Fibroblast of pulmonary artery (primary cell): ENCODE measurements at regions not wholly inside any gene's neighbourhood (a gene's known extent, or its start where the extent isn't known, plus 50 kb on each side); places are given as distances from the start of the nearest gene placed in this dataset.
"Not testable (repeated sequence)": the region's sequence is repeated elsewhere in the genome, so short reads cannot be mapped to it uniquely, and the experiment has no call there.

Experiments
- DNase-seq: peaks from one replicate; pipeline ENCODE4 v3.0.0-alpha.2; 2010; ENCODE audit warnings: low read depth
- H3K4me3 ChIP-seq: replicated peaks from 2 replicates; pipeline ENCODE4 v1.5.1; 2011; ENCODE audit warnings: low read depth, mild to moderate bottlenecking, control low read depth, low read length, moderate library complexity
- TF ChIP-seq, protein P1 (sequence below): IDR thresholded peaks from 2 replicates; pipeline ENCODE4 v1.5.1; 2011; ENCODE audit warnings: mild to moderate bottlenecking, control low read depth, low read length, inconsistent platforms; ENCODE audit errors: missing control alignments

DNA sequence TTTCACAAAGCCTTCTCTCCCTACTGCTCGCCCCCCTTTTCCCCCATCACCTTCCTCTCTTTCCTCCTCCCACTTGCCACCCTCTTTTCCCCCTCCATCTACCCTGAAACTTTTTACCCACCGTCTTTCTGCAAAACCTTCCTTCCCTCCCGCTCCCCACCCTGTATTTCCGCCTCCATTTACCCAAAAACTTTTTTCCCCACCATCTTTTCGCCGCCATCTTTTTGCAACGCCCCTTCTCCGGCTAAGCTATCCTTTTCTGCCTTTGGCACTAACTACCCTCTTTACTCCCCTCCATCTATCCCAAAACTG lies 205.2 kb upstream of the WSB1 start:
- TF ChIP-seq, protein P1, sequence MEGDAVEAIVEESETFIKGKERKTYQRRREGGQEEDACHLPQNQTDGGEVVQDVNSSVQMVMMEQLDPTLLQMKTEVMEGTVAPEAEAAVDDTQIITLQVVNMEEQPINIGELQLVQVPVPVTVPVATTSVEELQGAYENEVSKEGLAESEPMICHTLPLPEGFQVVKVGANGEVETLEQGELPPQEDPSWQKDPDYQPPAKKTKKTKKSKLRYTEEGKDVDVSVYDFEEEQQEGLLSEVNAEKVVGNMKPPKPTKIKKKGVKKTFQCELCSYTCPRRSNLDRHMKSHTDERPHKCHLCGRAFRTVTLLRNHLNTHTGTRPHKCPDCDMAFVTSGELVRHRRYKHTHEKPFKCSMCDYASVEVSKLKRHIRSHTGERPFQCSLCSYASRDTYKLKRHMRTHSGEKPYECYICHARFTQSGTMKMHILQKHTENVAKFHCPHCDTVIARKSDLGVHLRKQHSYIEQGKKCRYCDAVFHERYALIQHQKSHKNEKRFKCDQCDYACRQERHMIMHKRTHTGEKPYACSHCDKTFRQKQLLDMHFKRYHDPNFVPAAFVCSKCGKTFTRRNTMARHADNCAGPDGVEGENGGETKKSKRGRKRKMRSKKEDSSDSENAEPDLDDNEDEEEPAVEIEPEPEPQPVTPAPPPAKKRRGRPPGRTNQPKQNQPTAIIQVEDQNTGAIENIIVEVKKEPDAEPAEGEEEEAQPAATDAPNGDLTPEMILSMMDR, result no peak
- H3K4me3 ChIP-seq, result no peak overlapping the region
- DNase-seq, result no peak

DNA sequence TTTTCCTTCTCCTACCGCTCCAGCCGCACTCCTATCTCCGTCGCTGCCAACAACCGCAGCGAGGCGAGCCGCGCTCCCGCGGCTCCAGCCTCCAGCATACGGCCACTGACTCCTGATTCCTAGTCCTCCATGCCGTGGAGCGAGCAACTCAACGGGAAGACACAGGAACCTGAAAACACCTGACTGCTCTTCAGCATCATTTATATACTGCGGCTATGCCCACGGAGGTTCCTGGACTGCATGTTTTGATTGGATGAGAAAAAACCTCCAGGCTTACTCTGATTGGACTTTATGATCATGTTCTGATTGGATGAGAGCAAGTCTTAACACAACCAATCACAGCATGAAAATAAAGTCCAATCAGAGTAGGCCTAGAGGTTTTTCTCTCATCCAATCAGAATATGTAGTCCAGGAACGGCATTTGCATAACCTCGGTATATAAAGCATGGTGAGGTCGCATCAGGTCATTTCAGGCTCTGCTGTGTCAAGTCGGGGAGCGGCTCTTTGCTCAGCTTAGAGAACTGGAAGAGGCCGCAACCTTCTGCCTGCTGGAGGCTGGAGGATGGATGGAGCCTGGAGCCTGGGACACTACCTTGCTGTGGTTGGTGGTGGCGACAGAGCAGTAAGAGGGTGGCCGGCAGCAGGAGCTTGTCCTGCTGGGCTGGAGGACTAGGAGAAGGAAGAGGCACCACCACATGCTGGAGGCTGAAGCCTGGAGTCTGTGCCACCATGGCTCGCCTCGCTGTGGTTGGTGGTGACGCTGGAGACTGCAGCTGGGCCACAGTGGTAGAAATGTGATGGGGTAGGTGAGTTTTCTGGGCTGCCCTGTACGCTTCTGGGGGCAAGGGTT lies 204.6 kb upstream of the WSB1 start:
- not testable (repeated sequence) for DNase-seq, H3K4me3 ChIP-seq

DNA sequence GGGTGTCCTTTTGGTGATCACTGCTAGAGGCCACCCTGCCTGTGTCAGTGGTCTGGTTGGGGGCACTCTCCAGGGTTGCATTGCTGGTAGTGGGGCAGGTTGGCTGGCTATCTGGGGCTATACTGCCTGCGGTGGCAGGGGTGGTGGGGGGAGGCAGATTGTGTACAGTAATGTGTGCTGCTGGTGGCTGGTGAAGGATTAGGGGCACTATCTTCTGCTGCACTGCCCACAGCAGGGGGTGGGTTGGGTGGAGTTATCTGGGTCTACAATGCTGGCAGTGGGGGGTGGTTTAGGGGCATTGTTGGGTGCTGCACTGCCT lies 204.0 kb upstream of the WSB1 start:
- TF ChIP-seq, protein P1, result no peak
- no peak for DNase-seq

DNA sequence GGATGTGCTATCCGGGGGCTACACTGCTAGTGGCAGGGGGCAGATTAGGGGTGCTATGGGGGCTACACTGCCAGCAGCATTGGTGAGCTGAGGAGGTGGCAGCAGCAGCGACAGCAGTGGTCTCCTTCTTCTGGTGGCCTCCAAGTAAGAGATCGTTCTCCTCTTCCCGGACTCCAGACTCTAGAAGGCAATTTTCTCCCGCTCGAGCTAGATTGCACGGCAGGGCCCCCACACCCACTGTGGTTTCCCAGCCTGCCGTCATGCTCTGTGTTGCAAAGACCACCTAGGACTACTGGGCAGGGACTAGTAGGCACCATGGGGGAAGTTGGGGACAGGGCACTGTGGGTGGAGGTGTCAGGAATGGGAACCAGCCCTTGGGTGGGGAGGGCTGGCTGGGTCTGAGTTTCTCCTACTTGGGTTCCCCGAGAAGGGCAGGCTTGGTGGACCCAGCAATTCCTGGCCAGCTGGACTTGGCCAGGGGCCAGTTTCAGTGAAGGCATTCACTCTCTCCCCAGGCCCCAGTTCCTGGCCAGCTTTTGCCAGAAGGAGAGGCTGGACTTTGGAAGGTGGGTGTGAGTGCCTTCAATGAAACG lies 203.4 kb upstream of the WSB1 start:
- not testable (repeated sequence) for H3K4me3 ChIP-seq, DNase-seq

More for the DNA sequence above, 204.0 kb upstream of the WSB1 start:
- no peak overlapping the region for H3K4me3 ChIP-seq

DNA sequence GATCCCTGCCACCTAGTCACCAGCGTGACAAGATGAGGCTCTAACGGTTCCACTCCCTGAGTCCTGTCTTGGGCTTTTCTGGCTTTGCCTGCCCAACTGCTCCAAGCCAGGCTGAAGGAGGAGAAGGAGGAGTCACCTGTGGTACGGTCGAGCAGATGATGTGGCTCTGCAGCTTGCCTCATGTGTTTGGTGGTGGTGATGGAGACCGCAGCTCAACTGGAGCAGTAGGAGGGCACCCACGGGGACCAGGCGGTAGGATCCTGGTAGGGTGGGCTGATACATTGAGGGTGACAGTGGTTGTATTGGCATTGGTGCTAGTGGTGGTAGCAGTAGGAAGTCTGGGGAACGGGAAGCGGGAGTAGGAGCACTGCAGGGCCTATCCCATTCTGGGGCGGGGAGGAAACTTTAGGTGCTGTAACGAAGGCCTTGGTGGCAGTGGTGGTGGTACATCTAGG lies 202.8 kb upstream of the WSB1 start:
- H3K4me3 ChIP-seq, result no peak overlapping the region
- TF ChIP-seq, protein P1, result no peak

DNA sequence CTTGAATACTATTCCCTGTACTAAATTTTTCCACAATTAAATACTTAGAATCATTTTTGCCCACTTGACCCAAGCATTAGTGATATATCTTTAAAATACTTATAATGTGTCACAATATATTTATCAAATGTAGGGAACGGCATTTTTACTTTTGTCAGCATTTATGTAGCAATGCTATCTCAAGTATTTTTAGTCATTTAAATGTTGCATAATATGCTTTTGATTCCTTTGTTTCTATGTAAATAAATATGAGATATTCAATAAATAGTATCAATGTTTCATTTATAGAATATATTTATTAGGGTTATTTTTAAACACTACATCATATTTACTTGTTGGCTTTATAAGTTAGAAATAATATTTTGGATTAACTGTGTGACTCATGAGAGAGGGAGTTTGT lies 199.7 kb upstream of the WSB1 start:
- DNase-seq, H3K4me3 ChIP-seq: not testable (repeated sequence)

More for the DNA sequence above, 202.8 kb upstream of the WSB1 start:
- no peak for DNase-seq

DNA sequence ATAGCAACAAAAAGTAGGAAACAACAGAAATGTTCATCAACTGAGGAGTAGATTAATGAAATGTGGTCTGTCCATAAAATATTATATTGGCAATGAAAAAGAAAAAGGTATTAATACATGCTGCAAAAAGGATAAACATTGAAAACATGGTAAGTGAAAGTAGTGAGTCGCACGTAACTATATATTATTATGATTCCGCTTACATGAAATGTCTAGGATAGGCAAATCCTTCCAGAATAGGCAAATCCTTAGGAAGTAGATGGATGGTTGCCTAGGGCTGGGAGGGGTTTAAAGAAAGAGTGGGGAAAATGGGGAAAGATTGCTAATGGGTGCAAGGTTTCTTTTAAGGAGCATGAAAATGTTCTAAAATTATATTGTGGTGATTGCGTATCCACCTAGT lies 198.1 kb upstream of the WSB1 start:
- DNase-seq, H3K4me3 ChIP-seq: not testable (repeated sequence)

DNA sequence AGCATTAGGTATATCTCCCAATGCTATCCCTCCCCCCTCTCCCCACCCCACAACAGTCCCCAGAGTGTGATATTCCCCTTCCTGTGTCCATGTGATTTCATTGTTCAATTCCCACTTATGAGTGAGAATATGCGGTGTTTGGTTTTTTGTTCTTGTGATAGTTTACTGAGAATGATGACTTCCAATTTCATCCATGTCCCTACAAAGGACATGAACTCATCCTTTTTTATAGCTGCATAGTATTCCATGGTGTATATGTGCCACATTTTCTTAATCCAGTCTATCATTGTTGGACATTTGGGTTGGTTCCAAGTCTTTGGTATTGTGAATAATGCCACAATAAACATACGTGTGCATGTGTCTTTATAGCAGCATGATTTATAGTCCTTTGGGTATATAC lies 194.6 kb upstream of the WSB1 start:
- not testable (repeated sequence) for H3K4me3 ChIP-seq, DNase-seq

DNA sequence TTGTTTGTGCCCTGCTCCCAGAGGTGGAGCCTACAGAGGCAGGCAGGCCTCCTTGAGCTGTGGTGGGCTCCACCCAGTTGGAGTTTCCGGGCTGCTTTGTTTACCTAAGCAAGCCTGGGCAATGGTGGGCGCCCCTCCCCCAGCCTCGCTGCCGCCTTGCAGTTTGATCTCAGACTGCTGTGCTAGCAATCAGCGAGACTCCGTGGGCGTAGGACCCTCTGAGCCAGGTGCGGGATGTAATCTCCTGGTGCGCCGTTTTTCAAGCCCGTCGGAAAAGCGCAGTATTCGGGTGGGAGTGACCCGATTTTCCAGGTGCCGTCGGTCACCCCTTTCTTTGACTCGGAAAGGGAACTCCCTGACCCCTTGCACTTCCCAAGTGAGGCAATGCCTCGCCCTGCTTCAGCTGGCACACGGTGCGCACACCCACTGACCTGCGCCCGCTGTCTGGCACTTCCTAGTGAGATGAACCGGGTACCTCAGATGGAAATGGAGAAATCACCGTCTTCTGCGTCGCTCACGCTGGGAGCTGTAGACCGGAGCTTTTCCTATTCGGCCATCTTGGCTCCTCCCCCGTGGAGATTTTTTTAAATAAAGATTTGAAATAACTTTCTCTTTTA lies 189.2 kb upstream of the WSB1 start:
- not testable (repeated sequence) for DNase-seq, H3K4me3 ChIP-seq

DNA sequence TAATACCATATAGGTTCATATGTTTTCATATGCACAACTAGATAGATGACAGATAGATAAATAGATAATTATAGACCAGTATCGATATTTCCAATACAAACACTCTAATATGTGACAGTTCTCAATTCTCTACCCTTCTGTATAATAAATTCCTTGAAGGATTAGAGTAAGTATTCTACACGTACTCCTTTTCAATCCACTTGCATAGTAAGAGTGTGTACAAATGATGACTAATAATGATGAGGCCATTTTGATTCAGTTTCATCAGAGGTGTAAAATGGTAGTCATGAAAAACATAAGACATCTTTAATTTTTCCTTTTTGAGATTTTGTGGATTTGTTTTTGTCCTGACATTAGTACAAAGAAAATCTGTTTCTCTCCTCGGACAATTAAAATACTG lies 188.3 kb upstream of the WSB1 start:
- no peak for DNase-seq
- no peak overlapping the region for H3K4me3 ChIP-seq
- TF ChIP-seq, protein P1, result no peak
